Skeletal muscle tissue (tissue), 3 donors: ENCODE measurements at regions not wholly inside any gene's neighbourhood (a gene's known extent, or its start where the extent isn't known, plus 50 kb on each side); places are given as distances from the start of the nearest gene placed in this dataset.

Experiments
- H3K27ac ChIP-seq: one replicate; pipeline ENCODE4 v1.7.0; 2013; ENCODE audit warnings: mild to moderate bottlenecking, low read depth, low read length, inconsistent platforms
- H3K27me3 ChIP-seq, 3 donors: one replicate each; pipeline ENCODE4 v1.7.0; 2013; ENCODE audit warnings: low read length in 3 of 3; ENCODE audit not compliant: control insufficient read depth in 3 of 3, insufficient read depth in 3 of 3
- H3K36me3 ChIP-seq, 3 donors: one replicate each; pipeline ENCODE4 v1.7.0; 2013; ENCODE audit warnings: low read length in 3 of 3; ENCODE audit not compliant: control insufficient read depth in 3 of 3, insufficient read depth in 3 of 3
- H3K4me1 ChIP-seq, 3 donors: one replicate each; pipeline ENCODE4 v1.7.0; 2013; ENCODE audit warnings: low read length in 3 of 3, mild to moderate bottlenecking in 3 of 3; ENCODE audit not compliant: control insufficient read depth in 3 of 3, insufficient read depth in 3 of 3
- H3K4me3 ChIP-seq, 3 donors: one replicate each; pipeline ENCODE4 v1.7.0; 2013; ENCODE audit warnings: low read length in 3 of 3
- H3K9ac ChIP-seq, 3 donors: one replicate each; pipeline ENCODE4 v1.7.0; 2013; ENCODE audit warnings: low read length in 3 of 3, mild to moderate bottlenecking in 3 of 3, moderate library complexity in 2 of 3, low read depth in 1 of 3
- H3K9me3 ChIP-seq, 3 donors: one replicate each; pipeline ENCODE4 v1.7.0; 2013; ENCODE audit warnings: low read length in 3 of 3; ENCODE audit not compliant: control insufficient read depth in 3 of 3
- donor health status: Osteomylitis.

DNA sequence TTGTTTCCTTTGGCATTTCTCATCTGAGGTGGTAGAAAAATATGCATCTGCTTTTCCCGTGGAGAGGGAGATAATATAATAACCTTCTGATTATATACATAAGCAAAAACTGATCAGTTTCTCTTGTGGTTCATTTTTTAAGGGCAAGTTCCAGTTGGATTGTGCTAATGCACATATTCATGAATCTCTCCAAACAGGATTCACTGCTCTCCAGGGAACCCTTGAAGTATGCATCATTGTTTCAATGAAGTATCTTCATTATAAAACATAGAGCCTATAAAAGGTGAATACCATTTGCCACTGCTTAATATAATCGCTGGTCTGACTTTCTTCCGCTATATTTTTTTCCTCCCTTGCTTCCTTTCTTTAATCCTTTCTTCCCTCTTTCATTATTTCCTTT is 384.7 kb downstream of the FIGN start:
- Histone ChIP-seq H3K4me3 (no peak overlapping the region), H3K4me1 (peaks cover 5 to 14% (median 5%) of the 10 kb centered on the region in 3 donors), H3K9ac (no peak overlapping the region), H3K27ac (no peak overlapping the region), H3K9me3 (no peaks in the 10 kb centered on the region), H3K36me3 (no peaks in the 10 kb centered on the region), H3K27me3 (no peaks in the 10 kb centered on the region)

DNA sequence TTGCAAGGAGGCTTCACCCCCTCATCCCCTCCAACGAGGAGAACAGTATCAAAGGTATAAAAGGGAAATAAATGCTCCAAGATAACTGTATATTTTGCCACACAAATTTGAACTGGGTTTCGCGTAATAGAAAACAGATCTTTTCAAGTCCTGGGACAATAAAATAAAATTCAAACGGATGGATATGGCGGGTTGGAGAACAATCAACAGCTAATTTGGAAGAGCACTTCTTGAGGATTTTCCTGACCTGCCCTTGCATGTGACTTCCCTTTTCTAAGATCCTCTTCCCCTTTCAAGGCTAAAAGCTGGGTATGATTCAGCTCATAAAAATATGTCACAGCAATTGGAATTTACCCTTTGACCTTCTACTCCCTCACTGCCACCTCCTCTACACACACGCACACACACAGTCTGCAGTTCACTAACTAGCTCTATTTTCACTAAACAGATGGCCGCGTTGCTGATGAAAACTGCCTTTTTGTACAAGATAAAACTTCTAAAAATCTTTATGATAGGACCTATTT is 386.9 kb downstream of the FIGN start:
- peak overlapping the region; percentile 83 for H3K27ac ChIP-seq
- peaks cover 5 to 14% (median 5%) of the 10 kb centered on the region in 3 donors for H3K4me1 ChIP-seq
- H3K9ac ChIP-seq, result peak overlapping the region; percentile 45 to 74 (median 65)
- no peaks in the 10 kb centered on the region for H3K9me3 ChIP-seq
- peak overlapping the region; percentile 59 to 64 (median 60) for H3K4me3 ChIP-seq
- H3K36me3 ChIP-seq, result no peaks in the 10 kb centered on the region
- H3K27me3 ChIP-seq, result no peaks in the 10 kb centered on the region

- Histone ChIP-seq H3K9ac (peak overlapping the region; percentile 45 to 74 (median 65)), H3K9me3 (no peaks in the 10 kb centered on the region), H3K27ac (peak overlapping the region; percentile 83), H3K27me3 (no peaks in the 10 kb centered on the region), H3K36me3 (no peaks in the 10 kb centered on the region), H3K4me1 (peaks cover 5 to 14% (median 5%) of the 10 kb centered on the region in 3 donors), H3K4me3 (peak overlapping the region; percentile 59 to 64 (median 60))
Observed at GRCh38 chr2:163347982-163348856, 387.6 kb downstream of the FIGN start.

DNA sequence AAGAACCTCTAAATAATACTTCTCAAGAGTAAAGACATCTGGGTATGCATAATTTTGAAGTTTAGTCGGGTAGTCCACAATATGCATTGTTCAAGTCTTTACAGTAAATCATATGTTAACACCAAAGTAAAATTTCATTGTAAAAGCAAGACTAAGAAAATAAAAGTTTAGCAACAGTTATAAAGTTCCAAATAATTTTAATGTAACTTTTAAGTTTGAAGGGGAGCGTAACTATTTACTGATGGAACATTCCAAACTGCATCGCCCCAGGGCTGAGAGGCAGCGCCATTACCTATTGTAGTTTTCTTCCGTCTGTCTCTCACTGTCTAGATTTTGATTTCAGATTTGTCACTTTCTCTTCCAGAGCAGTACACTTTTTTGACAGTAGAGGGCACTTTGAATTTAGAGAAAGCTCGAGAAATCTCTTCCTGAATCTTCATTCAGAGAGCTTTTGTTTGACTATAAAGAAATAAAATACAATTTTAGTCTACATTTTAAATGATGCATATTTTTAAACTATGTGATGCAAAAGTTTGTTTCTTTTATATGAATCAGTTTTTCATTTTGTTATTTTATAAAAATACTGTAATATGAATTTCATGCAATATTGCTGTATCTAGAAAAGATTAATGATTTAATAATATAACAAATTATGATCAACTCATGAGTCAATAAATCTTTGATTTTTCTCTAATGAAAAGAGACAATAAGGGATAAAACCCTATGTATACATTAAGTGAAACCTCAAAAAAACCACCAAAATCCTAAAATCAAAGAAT is 389.8 kb downstream of the FIGN start:
- Histone ChIP-seq H3K9me3 (no peaks in the 10 kb centered on the region), H3K27me3 (no peaks in the 10 kb centered on the region), H3K27ac (no peak overlapping the region), H3K4me1 (peaks cover 5 to 14% (median 5%) of the 10 kb centered on the region in 3 donors), H3K9ac (no peak overlapping the region), H3K4me3 (no peak overlapping the region), H3K36me3 (no peaks in the 10 kb centered on the region)

DNA sequence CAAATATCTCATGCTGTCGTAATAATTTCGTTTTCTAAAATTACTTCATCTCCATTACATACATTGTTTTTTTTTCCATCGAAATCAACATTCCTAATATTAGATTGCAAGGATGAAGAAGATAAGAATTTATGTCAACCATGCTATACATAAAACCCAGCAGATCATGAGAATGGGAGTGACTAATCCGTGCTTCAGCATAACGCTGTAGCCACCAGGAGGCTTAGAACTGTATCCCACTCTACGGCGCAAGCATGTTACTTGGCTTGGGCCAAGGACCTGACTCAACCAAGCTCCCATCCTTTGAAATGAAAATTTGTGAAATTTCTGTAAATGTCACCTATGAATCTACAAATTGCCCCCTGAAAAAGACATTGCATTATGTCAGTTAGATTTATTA is 392.5 kb downstream of the FIGN start:
- Histone ChIP-seq H3K36me3 (no peaks in the 10 kb centered on the region), H3K27ac (no peak overlapping the region), H3K4me1 (peaks cover under 1 to 5% (median 5%) of the 10 kb centered on the region in 3 donors), H3K9ac (no peak overlapping the region), H3K9me3 (no peaks in the 10 kb centered on the region), H3K27me3 (no peaks in the 10 kb centered on the region), H3K4me3 (no peak overlapping the region)

GRCh38 chr2:163341426-163341825 is 394.4 kb downstream of the FIGN start:
- H3K9ac ChIP-seq, result no peak overlapping the region
- no peak overlapping the region for H3K27ac ChIP-seq
- H3K9me3 ChIP-seq, result no peaks in the 10 kb centered on the region
- H3K4me3 ChIP-seq, result no peak overlapping the region
- no peaks in the 10 kb centered on the region for H3K27me3 ChIP-seq
- no peaks in the 10 kb centered on the region for H3K36me3 ChIP-seq
- no peaks in the 10 kb centered on the region for H3K4me1 ChIP-seq

DNA sequence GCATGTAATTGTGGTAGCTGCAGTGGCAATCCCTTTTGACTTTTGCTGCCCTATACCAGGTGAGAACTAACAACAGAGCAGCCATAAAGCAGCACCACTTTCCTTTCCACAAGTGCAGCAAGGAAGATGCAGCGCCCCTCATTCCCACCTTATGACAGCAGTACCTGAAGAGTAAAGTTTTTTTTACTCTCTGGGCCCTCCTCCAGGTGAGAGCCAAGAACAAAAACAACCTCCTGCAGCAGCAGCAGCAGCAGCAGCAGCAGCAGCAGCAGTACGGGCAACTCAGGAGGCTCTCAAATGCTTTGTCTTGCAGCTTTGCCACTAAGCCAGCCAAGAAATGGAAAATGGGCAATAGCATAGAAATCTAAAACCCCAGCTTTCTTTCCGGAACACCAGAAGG is 397.5 kb downstream of the FIGN start:
- H3K27ac ChIP-seq, result no peak overlapping the region
- H3K4me1 ChIP-seq, result no peaks in the 10 kb centered on the region
- no peak overlapping the region for H3K9ac ChIP-seq
- no peak overlapping the region for H3K4me3 ChIP-seq
- H3K36me3 ChIP-seq, result no peaks in the 10 kb centered on the region
- H3K27me3 ChIP-seq, result no peaks in the 10 kb centered on the region
- no peaks in the 10 kb centered on the region for H3K9me3 ChIP-seq

GRCh38 chr2:163324677-163325076 is 411.1 kb downstream of the FIGN start:
- no peak overlapping the region for H3K27ac ChIP-seq
- no peak overlapping the region for H3K4me3 ChIP-seq
- H3K27me3 ChIP-seq, result no peaks in the 10 kb centered on the region
- H3K9me3 ChIP-seq, result no peaks in the 10 kb centered on the region
- no peak overlapping the region for H3K9ac ChIP-seq
- H3K4me1 ChIP-seq, result no peaks in the 10 kb centered on the region
- H3K36me3 ChIP-seq, result no peaks in the 10 kb centered on the region

DNA sequence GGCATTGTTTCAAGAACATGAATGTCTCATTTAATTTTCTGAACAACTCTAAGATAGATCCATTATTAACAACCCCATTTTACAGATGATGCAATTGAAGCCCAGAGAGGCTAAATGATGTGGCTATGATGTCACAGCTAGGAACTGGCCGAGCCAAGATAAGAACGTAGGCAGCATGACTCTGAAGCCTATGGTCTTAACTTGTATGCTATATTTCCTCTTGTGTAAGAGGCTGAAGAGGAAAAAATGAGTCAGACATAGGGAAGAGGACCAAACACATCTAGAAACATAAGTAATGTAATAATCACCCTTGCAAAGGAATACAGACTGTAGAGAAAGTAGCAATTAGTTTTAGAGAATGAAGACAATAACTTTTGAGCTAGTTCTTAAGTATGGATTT is 416.8 kb downstream of the FIGN start:
- no peaks in the 10 kb centered on the region for H3K4me1 ChIP-seq
- H3K4me3 ChIP-seq, result no peak overlapping the region
- H3K27me3 ChIP-seq, result no peaks in the 10 kb centered on the region
- no peaks in the 10 kb centered on the region for H3K36me3 ChIP-seq
- H3K27ac ChIP-seq, result no peak overlapping the region
- no peak overlapping the region for H3K9ac ChIP-seq
- no peaks in the 10 kb centered on the region for H3K9me3 ChIP-seq

DNA sequence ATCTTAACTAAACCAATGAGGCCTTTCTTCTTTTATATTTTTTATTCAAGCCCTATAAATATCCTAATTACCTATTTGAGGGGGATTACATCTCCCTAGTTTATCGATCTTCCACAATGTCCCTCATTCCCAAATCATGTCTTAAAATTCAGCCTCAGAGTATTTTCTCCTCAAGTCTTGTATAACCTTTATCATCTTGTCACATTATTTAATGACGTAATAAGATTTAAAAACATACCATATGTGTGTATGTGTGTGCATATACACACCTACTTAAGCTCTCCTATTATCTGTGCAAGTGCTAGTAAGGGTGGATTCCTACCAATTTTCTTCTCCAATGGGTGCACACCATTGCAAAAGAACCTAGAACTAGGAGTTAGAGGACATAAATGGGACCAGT is 421.1 kb downstream of the FIGN start:
- Histone ChIP-seq H3K4me3 (no peak overlapping the region), H3K27me3 (no peaks in the 10 kb centered on the region), H3K9ac (no peak overlapping the region), H3K27ac (no peak overlapping the region), H3K4me1 (no peaks in the 10 kb centered on the region), H3K9me3 (no peaks in the 10 kb centered on the region), H3K36me3 (no peaks in the 10 kb centered on the region)
